GM23338 (cell line): ENCODE measurements at regions not wholly inside any gene's neighbourhood (a gene's known extent, or its start where the extent isn't known, plus 50 kb on each side); places are given as distances from the start of the nearest gene placed in this dataset.

Experiments used
- ATAC-seq: fragments of 200-7000 bp; cut with Tn5 transposase; 3 replicates; pipeline ENCODE4 v1.9.1; 2020
- DNase-seq: peaks from one replicate; pipeline ENCODE4 v3.0.0-alpha.2; 2015; ENCODE audit warnings: low spot score
- H2AFZ ChIP-seq: fragments of 200-600 bp; sonication (generic); 2 replicates; pipeline ENCODE4 v1.8.0; 2016; ENCODE audit warnings: antibody characterized with exemption, mild to moderate bottlenecking, moderate library complexity
- H3F3A ChIP-seq: fragments of 200-600 bp; sonication (generic); replicated peaks from 2 replicates; pipeline ENCODE4 v1.8.0; 2017; ENCODE audit warnings: antibody characterized with exemption, mixed run types, low read depth
- H3K27ac ChIP-seq: fragments of 200-600 bp; sonication (generic); 2 replicates; pipeline ENCODE4 v1.6.1; 2016; ENCODE audit warnings: low read depth
- H3K27me3 ChIP-seq: fragments of 200-600 bp; sonication (generic); 2 replicates; pipeline ENCODE4 v1.8.0; 2016; ENCODE audit warnings: mild to moderate bottlenecking, mixed run types, moderate library complexity; ENCODE audit not compliant: insufficient read depth
- H3K36me3 ChIP-seq: fragments of 200-600 bp; sonication (generic); 2 replicates; pipeline ENCODE4 v1.8.0; 2016; ENCODE audit warnings: mild to moderate bottlenecking; ENCODE audit not compliant: insufficient read depth
- H3K4me1 ChIP-seq: fragments of 200-600 bp; sonication (generic); 2 replicates; pipeline ENCODE4 v1.8.0; 2016; ENCODE audit warnings: mild to moderate bottlenecking, moderate library complexity; ENCODE audit not compliant: insufficient read depth
- H3K4me2 ChIP-seq: fragments of 200-600 bp; sonication (generic); 2 replicates; pipeline ENCODE4 v1.7.1; 2017; ENCODE audit warnings: mixed run types
- H3K4me3 ChIP-seq: fragments of 200-600 bp; sonication (generic); 2 replicates; pipeline ENCODE4 v1.6.1; 2016; ENCODE audit warnings: mixed run types
- H3K79me2 ChIP-seq: fragments of 200-600 bp; sonication (generic); replicated peaks from 2 replicates; pipeline ENCODE4 v1.8.0; 2017; ENCODE audit warnings: mild to moderate bottlenecking; ENCODE audit not compliant: insufficient read depth
- H3K9me2 ChIP-seq: fragments of 200-600 bp; sonication (generic); 2 replicates; pipeline ENCODE4 v1.8.0; 2017; ENCODE audit not compliant: insufficient read depth
- H4K20me1 ChIP-seq: fragments of 200-600 bp; sonication (generic); replicated peaks from 2 replicates; pipeline ENCODE4 v1.8.0; 2017; ENCODE audit warnings: mild to moderate bottlenecking; ENCODE audit not compliant: insufficient read depth
- H3K27ac Mint-ChIP-seq: 2 replicates; pipeline ENCODE4 v1.8.0; 2020; ENCODE audit warnings: inconsistent platforms, mild to moderate bottlenecking, moderate library complexity, mixed read lengths
- H3K27me3 Mint-ChIP-seq: 3 replicates; pipeline ENCODE4 v1.8.0; 2022; ENCODE audit warnings: low read depth, mild to moderate bottlenecking, moderate library complexity, mixed read lengths, inconsistent platforms; ENCODE audit not compliant: insufficient read depth, poor library complexity
- H3K36me3 Mint-ChIP-seq: 3 replicates; pipeline ENCODE4 v1.8.0; 2021; ENCODE audit warnings: low read depth, mild to moderate bottlenecking, inconsistent platforms, moderate library complexity, mixed read lengths
- H3K4me1 Mint-ChIP-seq: 3 replicates; pipeline ENCODE4 v1.8.0; 2020; ENCODE audit warnings: mild to moderate bottlenecking, inconsistent platforms, mixed read lengths
- H3K4me3 Mint-ChIP-seq: 3 replicates; pipeline ENCODE4 v1.8.0; 2021; ENCODE audit warnings: moderate library complexity, mild to moderate bottlenecking, inconsistent platforms, mixed read lengths
- H3K9me3 Mint-ChIP-seq: 3 replicates; pipeline ENCODE4 v1.8.0; 2020; ENCODE audit warnings: moderate library complexity, mild to moderate bottlenecking, inconsistent platforms, mixed read lengths
- CREB1 ChIP-seq: fragments of 250-450 bp; sonication (Bioruptor Pico); IDR thresholded peaks from 2 replicates; pipeline ENCODE4 v1.5.0; 2020; ENCODE audit warnings: low read depth, mild to moderate bottlenecking, moderate library complexity
- EZH2 ChIP-seq: fragments of 200-600 bp; sonication (generic); IDR thresholded peaks from one replicate; pipeline ENCODE4 v1.8.0; 2017; ENCODE audit warnings: antibody characterized with exemption, mild to moderate bottlenecking, low read depth; ENCODE audit not compliant: unreplicated experiment
- EZH2phosphoT487 ChIP-seq: fragments of 200-600 bp; sonication (generic); IDR thresholded peaks from one replicate; pipeline ENCODE4 v1.8.1; 2018; ENCODE audit warnings: antibody characterized with exemption; ENCODE audit not compliant: unreplicated experiment
- NANOG ChIP-seq: IDR thresholded peaks from 2 replicates; pipeline ENCODE4 v1.6.1; 2016; ENCODE audit warnings: antibody characterized with exemption, borderline replicate concordance
- POLR2AphosphoS5 ChIP-seq: IDR thresholded peaks from 2 replicates; pipeline ENCODE4 v1.6.1; 2016; ENCODE audit warnings: antibody characterized with exemption, low read depth
- STAT1 ChIP-seq: IDR thresholded peaks from one replicate; pipeline ENCODE4 v1.6.1; 2016; ENCODE audit warnings: antibody characterized with exemption; ENCODE audit not compliant: unreplicated experiment
- ZNF114 ChIP-seq: fragments of 250-450 bp; sonication (Bioruptor Pico); IDR thresholded peaks from 2 replicates; pipeline ENCODE4 v1.5.0; 2020; ENCODE audit warnings: mild to moderate bottlenecking, moderate library complexity
- ZNF331 ChIP-seq: fragments of 250-450 bp; sonication (Bioruptor Pico); IDR thresholded peaks from 2 replicates; pipeline ENCODE4 v1.5.0; 2020; ENCODE audit warnings: low read depth, mild to moderate bottlenecking, moderate library complexity
- TF ChIP-seq, protein P1 (sequence below): fragments of 250-450 bp; sonication (Bioruptor Pico); IDR thresholded peaks from 2 replicates; pipeline ENCODE4 v1.5.0; 2020; ENCODE audit warnings: mild to moderate bottlenecking, moderate library complexity
- TF ChIP-seq, protein P2 (sequence below): IDR thresholded peaks from 2 replicates; pipeline ENCODE4 v1.6.1; 2016; ENCODE audit warnings: antibody characterized with exemption
- TF ChIP-seq, protein P3 (sequence below): IDR thresholded peaks from one replicate; pipeline ENCODE4 v1.6.1; 2018; ENCODE audit warnings: antibody characterized with exemption; ENCODE audit not compliant: unreplicated experiment

- DNase-seq = no peak
- ATAC-seq = no peak
- Histone ChIP-seq H3K36me3 (no peaks in the 10 kb centered on the region), H2AFZ (no peak overlapping the region), H3K9me2 (no peaks in the 10 kb centered on the region; the same call in 1 of the 2 replicates), H3K27me3 (no peaks in the 10 kb centered on the region), H3K27ac (no peak overlapping the region), H4K20me1 (no peaks in the 10 kb centered on the region), H3K4me2 (no peak overlapping the region), H3K4me1 (no peaks in the 10 kb centered on the region), H3K79me2 (no peaks in the 10 kb centered on the region), H3K4me3 (no peak overlapping the region), H3F3A (no peaks in the 10 kb centered on the region)
- Mint-ChIP-seq H3K4me3 (no peak overlapping the region), H3K27ac (no peak overlapping the region), H3K4me1 (no peaks in the 10 kb centered on the region), H3K9me3 (no peaks in the 10 kb centered on the region), H3K36me3 (no peaks in the 10 kb centered on the region), H3K27me3 (no peaks in the 10 kb centered on the region)
- TF ChIP-seq NANOG (no peak), ZNF331 (CRISPR knock-in tag) (no peak), POLR2AphosphoS5 (no peak)
- TF ChIP-seq, protein P1, sequence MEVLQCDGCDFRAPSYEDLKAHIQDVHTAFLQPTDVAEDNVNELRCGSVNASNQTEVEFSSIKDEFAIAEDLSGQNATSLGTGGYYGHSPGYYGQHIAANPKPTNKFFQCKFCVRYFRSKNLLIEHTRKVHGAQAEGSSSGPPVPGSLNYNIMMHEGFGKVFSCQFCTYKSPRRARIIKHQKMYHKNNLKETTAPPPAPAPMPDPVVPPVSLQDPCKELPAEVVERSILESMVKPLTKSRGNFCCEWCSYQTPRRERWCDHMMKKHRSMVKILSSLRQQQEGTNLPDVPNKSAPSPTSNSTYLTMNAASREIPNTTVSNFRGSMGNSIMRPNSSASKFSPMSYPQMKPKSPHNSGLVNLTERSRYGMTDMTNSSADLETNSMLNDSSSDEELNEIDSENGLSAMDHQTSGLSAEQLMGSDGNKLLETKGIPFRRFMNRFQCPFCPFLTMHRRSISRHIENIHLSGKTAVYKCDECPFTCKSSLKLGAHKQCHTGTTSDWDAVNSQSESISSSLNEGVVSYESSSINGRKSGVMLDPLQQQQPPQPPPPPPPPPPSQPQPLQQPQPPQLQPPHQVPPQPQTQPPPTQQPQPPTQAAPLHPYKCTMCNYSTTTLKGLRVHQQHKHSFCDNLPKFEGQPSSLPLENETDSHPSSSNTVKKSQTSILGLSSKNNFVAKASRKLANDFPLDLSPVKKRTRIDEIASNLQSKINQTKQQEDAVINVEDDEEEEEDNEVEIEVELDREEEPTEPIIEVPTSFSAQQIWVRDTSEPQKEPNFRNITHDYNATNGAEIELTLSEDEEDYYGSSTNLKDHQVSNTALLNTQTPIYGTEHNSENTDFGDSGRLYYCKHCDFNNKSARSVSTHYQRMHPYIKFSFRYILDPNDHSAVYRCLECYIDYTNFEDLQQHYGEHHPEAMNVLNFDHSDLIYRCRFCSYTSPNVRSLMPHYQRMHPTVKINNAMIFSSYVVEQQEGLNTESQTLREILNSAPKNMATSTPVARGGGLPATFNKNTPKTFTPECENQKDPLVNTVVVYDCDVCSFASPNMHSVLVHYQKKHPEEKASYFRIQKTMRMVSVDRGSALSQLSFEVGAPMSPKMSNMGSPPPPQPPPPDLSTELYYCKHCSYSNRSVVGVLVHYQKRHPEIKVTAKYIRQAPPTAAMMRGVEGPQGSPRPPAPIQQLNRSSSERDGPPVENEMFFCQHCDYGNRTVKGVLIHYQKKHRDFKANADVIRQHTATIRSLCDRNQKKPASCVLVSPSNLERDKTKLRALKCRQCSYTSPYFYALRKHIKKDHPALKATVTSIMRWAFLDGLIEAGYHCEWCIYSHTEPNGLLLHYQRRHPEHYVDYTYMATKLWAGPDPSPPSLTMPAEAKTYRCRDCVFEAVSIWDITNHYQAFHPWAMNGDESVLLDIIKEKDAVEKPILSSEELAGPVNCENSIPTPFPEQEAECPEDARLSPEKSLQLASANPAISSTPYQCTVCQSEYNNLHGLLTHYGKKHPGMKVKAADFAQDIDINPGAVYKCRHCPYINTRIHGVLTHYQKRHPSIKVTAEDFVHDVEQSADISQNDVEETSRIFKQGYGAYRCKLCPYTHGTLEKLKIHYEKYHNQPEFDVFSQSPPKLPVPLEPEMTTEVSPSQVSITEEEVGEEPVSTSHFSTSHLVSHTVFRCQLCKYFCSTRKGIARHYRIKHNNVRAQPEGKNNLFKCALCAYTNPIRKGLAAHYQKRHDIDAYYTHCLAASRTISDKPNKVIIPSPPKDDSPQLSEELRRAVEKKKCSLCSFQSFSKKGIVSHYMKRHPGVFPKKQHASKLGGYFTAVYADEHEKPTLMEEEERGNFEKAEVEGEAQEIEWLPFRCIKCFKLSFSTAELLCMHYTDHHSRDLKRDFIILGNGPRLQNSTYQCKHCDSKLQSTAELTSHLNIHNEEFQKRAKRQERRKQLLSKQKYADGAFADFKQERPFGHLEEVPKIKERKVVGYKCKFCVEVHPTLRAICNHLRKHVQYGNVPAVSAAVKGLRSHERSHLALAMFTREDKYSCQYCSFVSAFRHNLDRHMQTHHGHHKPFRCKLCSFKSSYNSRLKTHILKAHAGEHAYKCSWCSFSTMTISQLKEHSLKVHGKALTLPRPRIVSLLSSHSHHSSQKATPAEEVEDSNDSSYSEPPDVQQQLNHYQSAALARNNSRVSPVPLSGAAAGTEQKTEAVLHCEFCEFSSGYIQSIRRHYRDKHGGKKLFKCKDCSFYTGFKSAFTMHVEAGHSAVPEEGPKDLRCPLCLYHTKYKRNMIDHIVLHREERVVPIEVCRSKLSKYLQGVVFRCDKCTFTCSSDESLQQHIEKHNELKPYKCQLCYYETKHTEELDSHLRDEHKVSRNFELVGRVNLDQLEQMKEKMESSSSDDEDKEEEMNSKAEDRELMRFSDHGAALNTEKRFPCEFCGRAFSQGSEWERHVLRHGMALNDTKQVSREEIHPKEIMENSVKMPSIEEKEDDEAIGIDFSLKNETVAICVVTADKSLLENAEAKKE (CRISPR knock-in tag) = no peak
Observed at GRCh38 chr7:25801214-25801613, 350.8 kb upstream of the NFE2L3 start.

GRCh38 chr7:25802057-25802456 is 349.9 kb upstream of the NFE2L3 start:
- Histone ChIP-seq H3K9me2 (no peaks in the 10 kb centered on the region; the same call in 1 of the 2 replicates), H3K4me2 (no peak overlapping the region), H3K27me3 (no peaks in the 10 kb centered on the region), H3K4me1 (no peaks in the 10 kb centered on the region), H3K27ac (no peak overlapping the region), H2AFZ (no peak overlapping the region), H3K79me2 (no peaks in the 10 kb centered on the region), H3K36me3 (no peaks in the 10 kb centered on the region), H3F3A (no peaks in the 10 kb centered on the region), H3K4me3 (no peak overlapping the region), H4K20me1 (no peaks in the 10 kb centered on the region)
- Mint-ChIP-seq H3K27ac (no peak overlapping the region), H3K36me3 (no peaks in the 10 kb centered on the region), H3K4me3 (no peak overlapping the region), H3K27me3 (no peaks in the 10 kb centered on the region), H3K9me3 (no peaks in the 10 kb centered on the region; the same call in 2 of the 3 replicates), H3K4me1 (no peaks in the 10 kb centered on the region)
- TF ChIP-seq CREB1 (CRISPR knock-in tag) (no peak), EZH2 (no peak), NANOG (no peak), EZH2phosphoT487 (no peak), STAT1 (no peak), ZNF331 (CRISPR knock-in tag) (no peak), ZNF114 (CRISPR knock-in tag) (no peak)
- TF ChIP-seq, protein P2, sequence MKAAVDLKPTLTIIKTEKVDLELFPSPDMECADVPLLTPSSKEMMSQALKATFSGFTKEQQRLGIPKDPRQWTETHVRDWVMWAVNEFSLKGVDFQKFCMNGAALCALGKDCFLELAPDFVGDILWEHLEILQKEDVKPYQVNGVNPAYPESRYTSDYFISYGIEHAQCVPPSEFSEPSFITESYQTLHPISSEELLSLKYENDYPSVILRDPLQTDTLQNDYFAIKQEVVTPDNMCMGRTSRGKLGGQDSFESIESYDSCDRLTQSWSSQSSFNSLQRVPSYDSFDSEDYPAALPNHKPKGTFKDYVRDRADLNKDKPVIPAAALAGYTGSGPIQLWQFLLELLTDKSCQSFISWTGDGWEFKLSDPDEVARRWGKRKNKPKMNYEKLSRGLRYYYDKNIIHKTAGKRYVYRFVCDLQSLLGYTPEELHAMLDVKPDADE = no peak
- TF ChIP-seq, protein P3, sequence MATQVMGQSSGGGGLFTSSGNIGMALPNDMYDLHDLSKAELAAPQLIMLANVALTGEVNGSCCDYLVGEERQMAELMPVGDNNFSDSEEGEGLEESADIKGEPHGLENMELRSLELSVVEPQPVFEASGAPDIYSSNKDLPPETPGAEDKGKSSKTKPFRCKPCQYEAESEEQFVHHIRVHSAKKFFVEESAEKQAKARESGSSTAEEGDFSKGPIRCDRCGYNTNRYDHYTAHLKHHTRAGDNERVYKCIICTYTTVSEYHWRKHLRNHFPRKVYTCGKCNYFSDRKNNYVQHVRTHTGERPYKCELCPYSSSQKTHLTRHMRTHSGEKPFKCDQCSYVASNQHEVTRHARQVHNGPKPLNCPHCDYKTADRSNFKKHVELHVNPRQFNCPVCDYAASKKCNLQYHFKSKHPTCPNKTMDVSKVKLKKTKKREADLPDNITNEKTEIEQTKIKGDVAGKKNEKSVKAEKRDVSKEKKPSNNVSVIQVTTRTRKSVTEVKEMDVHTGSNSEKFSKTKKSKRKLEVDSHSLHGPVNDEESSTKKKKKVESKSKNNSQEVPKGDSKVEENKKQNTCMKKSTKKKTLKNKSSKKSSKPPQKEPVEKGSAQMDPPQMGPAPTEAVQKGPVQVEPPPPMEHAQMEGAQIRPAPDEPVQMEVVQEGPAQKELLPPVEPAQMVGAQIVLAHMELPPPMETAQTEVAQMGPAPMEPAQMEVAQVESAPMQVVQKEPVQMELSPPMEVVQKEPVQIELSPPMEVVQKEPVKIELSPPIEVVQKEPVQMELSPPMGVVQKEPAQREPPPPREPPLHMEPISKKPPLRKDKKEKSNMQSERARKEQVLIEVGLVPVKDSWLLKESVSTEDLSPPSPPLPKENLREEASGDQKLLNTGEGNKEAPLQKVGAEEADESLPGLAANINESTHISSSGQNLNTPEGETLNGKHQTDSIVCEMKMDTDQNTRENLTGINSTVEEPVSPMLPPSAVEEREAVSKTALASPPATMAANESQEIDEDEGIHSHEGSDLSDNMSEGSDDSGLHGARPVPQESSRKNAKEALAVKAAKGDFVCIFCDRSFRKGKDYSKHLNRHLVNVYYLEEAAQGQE = no peak
- no peak for ATAC-seq
- no peak for DNase-seq
